Neutrophil (primary cell): ENCODE measurements at regions not wholly inside any gene's neighbourhood (a gene's known extent, or its start where the extent isn't known, plus 50 kb on each side); places are given as distances from the start of the nearest gene placed in this dataset.

Experiments used
- H3K27ac ChIP-seq: fragments of 200-600 bp; sonication (generic); 2 replicates; pipeline ENCODE4 v1.5.1; 2016; ENCODE audit warnings: mild to moderate bottlenecking, moderate library complexity
- H3K27me3 ChIP-seq: fragments of 200-600 bp; sonication (generic); 2 replicates; pipeline ENCODE4 v1.6.0; 2016; ENCODE audit warnings: mild to moderate bottlenecking
- H3K36me3 ChIP-seq: fragments of 200-600 bp; sonication (generic); 2 replicates; pipeline ENCODE4 v1.5.1; 2017
- H3K4me1 ChIP-seq, 2 experiments: fragments of 200-600 bp in 1 of 2; sonication (generic) in 1 of 2; 1 replicate in 1 of 2; 2 replicates in 1 of 2; pipeline versions ENCODE4 v1.5.1 to v1.6.1; 2013 to 2016; ENCODE audit warnings: low read depth in 1 of 2, low read length in 1 of 2, mild to moderate bottlenecking in 1 of 2, moderate library complexity in 1 of 2; ENCODE audit not compliant: control insufficient read depth in 1 of 2, insufficient read depth in 1 of 2
- H3K4me3 ChIP-seq, 2 experiments: fragments of 200-600 bp in 1 of 2; sonication (generic) in 1 of 2; 1 replicate in 1 of 2; 2 replicates in 1 of 2; pipeline ENCODE4 v1.5.1; 2013 to 2016; ENCODE audit warnings: low read depth in 1 of 2, low read length in 1 of 2, mild to moderate bottlenecking in 1 of 2, moderate library complexity in 1 of 2
- H3K9me3 ChIP-seq: fragments of 200-600 bp; sonication (generic); 2 replicates; pipeline ENCODE4 v1.5.1; 2016
- TF ChIP-seq, protein P1 (sequence below): fragments of 200-600 bp; sonication (generic); IDR thresholded peaks from 2 replicates; pipeline ENCODE4 v1.5.1; 2016; ENCODE audit warnings: antibody characterized with exemption

GRCh38 chr15:26358708-26359107 is 414.2 kb downstream of the GABRB3 start:
- Histone ChIP-seq H3K36me3 (no peaks in the 10 kb centered on the region), H3K4me1 (no peaks in the 10 kb centered on the region), H3K9me3 (no peaks in the 10 kb centered on the region), H3K27ac (no peak overlapping the region), H3K4me3 (no peak overlapping the region), H3K27me3 (no peaks in the 10 kb centered on the region)
- TF ChIP-seq, protein P1, sequence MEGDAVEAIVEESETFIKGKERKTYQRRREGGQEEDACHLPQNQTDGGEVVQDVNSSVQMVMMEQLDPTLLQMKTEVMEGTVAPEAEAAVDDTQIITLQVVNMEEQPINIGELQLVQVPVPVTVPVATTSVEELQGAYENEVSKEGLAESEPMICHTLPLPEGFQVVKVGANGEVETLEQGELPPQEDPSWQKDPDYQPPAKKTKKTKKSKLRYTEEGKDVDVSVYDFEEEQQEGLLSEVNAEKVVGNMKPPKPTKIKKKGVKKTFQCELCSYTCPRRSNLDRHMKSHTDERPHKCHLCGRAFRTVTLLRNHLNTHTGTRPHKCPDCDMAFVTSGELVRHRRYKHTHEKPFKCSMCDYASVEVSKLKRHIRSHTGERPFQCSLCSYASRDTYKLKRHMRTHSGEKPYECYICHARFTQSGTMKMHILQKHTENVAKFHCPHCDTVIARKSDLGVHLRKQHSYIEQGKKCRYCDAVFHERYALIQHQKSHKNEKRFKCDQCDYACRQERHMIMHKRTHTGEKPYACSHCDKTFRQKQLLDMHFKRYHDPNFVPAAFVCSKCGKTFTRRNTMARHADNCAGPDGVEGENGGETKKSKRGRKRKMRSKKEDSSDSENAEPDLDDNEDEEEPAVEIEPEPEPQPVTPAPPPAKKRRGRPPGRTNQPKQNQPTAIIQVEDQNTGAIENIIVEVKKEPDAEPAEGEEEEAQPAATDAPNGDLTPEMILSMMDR: no peak

- H3K4me1 ChIP-seq: no peaks in the 10 kb centered on the region
- H3K27me3 ChIP-seq: no peaks in the 10 kb centered on the region
- H3K36me3 ChIP-seq: no peaks in the 10 kb centered on the region
- H3K9me3 ChIP-seq: no peaks in the 10 kb centered on the region
- TF ChIP-seq, protein P1: no peak
- no peak overlapping the region for H3K4me3 ChIP-seq
- no peak overlapping the region for H3K27ac ChIP-seq
These were observed 415.2 kb downstream of the GABRB3 start for GRCh38 chr15:26357653-26358052.

GRCh38 chr15:26355472-26356074 is 417.3 kb downstream of the GABRB3 start:
- Histone ChIP-seq H3K27ac (no peak overlapping the region), H3K36me3 (no peaks in the 10 kb centered on the region), H3K4me3 (no peak overlapping the region), H3K9me3 (no peaks in the 10 kb centered on the region), H3K27me3 (no peaks in the 10 kb centered on the region), H3K4me1 (no peaks in the 10 kb centered on the region)
- TF ChIP-seq, protein P1: no peak

DNA sequence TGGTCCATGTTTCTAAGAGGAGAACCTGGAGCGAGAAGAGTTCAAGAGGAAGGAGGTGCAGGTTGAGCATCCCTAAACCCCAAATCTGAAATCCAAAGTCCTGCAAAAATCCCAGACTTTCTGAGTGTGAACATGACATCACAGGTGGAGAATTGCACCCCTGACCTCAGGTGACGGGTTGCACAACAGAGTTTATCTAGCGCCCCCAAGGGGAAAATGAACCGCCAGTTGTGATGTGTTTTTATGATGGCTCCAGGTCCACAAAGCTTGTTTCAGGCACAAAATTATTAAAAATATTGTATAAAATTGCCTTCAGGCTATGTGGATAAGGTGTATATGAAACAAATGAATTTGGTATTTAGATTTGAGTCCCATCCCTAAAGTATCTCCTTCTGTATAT is 420.0 kb downstream of the GABRB3 start:
- H3K4me3 ChIP-seq: no peak overlapping the region
- H3K27me3 ChIP-seq: no peaks in the 10 kb centered on the region
- TF ChIP-seq, protein P1: no peak
- H3K27ac ChIP-seq: no peak overlapping the region
- H3K36me3 ChIP-seq: no peaks in the 10 kb centered on the region
- no peaks in the 10 kb centered on the region for H3K9me3 ChIP-seq
- H3K4me1 ChIP-seq: no peaks in the 10 kb centered on the region

DNA sequence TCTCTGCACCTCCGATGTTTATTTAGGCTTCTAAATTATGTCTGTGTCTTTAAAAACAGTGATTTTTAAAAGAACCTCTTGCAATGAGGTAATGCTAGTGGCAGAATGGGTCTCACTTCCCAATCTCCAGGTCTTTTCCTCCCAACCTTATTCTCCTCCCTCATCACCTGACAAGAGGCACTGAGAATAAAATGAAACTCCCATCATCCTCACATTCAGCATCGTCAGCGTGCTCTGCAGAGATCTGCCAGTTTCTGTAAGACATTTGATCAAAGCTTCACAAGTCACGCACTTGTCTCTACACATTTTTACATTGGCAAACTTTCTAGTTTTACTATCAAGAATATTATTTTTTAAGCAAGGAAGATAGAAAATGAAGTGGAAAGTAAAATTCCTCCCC is 420.5 kb downstream of the GABRB3 start:
- TF ChIP-seq, protein P1: no peak
- H3K4me3 ChIP-seq: no peak overlapping the region
- no peaks in the 10 kb centered on the region for H3K27me3 ChIP-seq
- no peaks in the 10 kb centered on the region for H3K36me3 ChIP-seq
- H3K9me3 ChIP-seq: no peaks in the 10 kb centered on the region
- H3K27ac ChIP-seq: no peak overlapping the region
- H3K4me1 ChIP-seq: no peaks in the 10 kb centered on the region

DNA sequence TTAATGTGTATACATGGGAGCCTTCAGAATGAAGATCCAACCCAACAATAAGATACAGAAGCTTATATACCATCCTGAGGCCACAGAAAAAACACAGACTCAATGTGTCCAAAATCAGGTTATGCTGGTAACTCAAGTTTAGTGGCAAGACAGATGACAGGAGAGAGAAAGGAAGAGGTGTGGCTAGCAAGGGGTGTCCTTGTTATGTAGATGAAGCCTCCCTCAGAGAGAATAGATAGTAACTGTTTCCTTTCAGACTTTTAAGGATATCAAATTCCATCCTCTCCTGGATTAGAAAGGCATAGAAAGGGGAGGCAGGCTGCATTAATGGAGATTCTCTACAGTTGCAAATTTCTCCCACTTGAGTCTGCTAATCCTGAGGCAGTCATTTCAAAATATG is 447.4 kb downstream of the GABRB3 start:
- Histone ChIP-seq H3K27ac (no peak overlapping the region), H3K27me3 (no peaks in the 10 kb centered on the region), H3K4me3 (no peak overlapping the region), H3K9me3 (no peaks in the 10 kb centered on the region), H3K4me1 (no peaks in the 10 kb centered on the region), H3K36me3 (no peaks in the 10 kb centered on the region)
- TF ChIP-seq, protein P1: no peak
